Thoracic aorta (tissue), 2 donors: ENCODE measurements at regions not wholly inside any gene's neighbourhood (a gene's known extent, or its start where the extent isn't known, plus 50 kb on each side); places are given as distances from the start of the nearest gene placed in this dataset.

Experiments
- ATAC-seq: fragments of 150-250 bp; one replicate; pipeline ENCODE4 v1.8.0; 2017; ENCODE audit warnings: low read depth; ENCODE audit not compliant: insufficient number of reproducible peaks, low FRiP score
- DNase-seq: peaks from one replicate; pipeline ENCODE4 v3.0.0-alpha.2; 2020; ENCODE audit warnings: low spot score
- H3K27ac ChIP-seq, 2 donors: fragments of 200-600 bp; sonication (generic); 1 replicate in 1 of 2; 2 replicates in 1 of 2; pipeline ENCODE4 v1.5.1; 2016; ENCODE audit warnings: mild to moderate bottlenecking in 2 of 2, moderate library complexity in 2 of 2
- H3K27me3 ChIP-seq: fragments of 200-600 bp; sonication (generic); replicated peaks from 2 replicates; pipeline ENCODE4 v1.6.0; 2016; ENCODE audit warnings: mild to moderate bottlenecking; ENCODE audit not compliant: insufficient read depth
- H3K36me3 ChIP-seq: fragments of 200-600 bp; sonication (generic); one replicate; pipeline ENCODE4 v1.5.1; 2016
- H3K4me1 ChIP-seq, 2 donors: fragments of 200-600 bp; sonication (generic); 1 replicate in 1 of 2; 2 replicates in 1 of 2; pipeline versions ENCODE4 v1.5.1 to v1.6.0; 2016; ENCODE audit warnings: low read depth in 2 of 2, mild to moderate bottlenecking in 1 of 2; ENCODE audit not compliant: control insufficient read depth in 1 of 2
- H3K4me3 ChIP-seq: fragments of 200-600 bp; sonication (generic); 2 replicates; pipeline ENCODE4 v1.5.1; 2016; ENCODE audit warnings: mild to moderate bottlenecking
- H3K9me3 ChIP-seq: fragments of 200-600 bp; sonication (generic); 2 replicates; pipeline ENCODE4 v1.5.1; 2016
- TF ChIP-seq, protein P1 (sequence below): fragments of 200-600 bp; sonication (generic); IDR thresholded peaks from one replicate; pipeline ENCODE4 v1.5.1; 2019; ENCODE audit warnings: antibody characterized with exemption

- Histone ChIP-seq H3K4me1 (peaks cover 0 to 11% of the 10 kb centered on the region in 2 donors), H3K27me3 (no peaks in the 10 kb centered on the region), H3K27ac (no peak overlapping the region), H3K9me3 (no peaks in the 10 kb centered on the region), H3K4me3 (no peak overlapping the region), H3K36me3 (no peaks in the 10 kb centered on the region)
- TF ChIP-seq, protein P1, sequence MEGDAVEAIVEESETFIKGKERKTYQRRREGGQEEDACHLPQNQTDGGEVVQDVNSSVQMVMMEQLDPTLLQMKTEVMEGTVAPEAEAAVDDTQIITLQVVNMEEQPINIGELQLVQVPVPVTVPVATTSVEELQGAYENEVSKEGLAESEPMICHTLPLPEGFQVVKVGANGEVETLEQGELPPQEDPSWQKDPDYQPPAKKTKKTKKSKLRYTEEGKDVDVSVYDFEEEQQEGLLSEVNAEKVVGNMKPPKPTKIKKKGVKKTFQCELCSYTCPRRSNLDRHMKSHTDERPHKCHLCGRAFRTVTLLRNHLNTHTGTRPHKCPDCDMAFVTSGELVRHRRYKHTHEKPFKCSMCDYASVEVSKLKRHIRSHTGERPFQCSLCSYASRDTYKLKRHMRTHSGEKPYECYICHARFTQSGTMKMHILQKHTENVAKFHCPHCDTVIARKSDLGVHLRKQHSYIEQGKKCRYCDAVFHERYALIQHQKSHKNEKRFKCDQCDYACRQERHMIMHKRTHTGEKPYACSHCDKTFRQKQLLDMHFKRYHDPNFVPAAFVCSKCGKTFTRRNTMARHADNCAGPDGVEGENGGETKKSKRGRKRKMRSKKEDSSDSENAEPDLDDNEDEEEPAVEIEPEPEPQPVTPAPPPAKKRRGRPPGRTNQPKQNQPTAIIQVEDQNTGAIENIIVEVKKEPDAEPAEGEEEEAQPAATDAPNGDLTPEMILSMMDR, result no peak
- ATAC-seq, result no peak
- no peak for DNase-seq
Measured at GRCh38 chr9:135279385-135279784, 191.9 kb downstream of the OLFM1 start.

GRCh38 chr9:135279834-135280393 is 192.4 kb downstream of the OLFM1 start:
- ATAC-seq, result no peak
- Histone ChIP-seq H3K4me3 (no peak overlapping the region), H3K4me1 (peaks cover 0 to 11% of the 10 kb centered on the region in 2 donors), H3K27ac (no peak overlapping the region), H3K27me3 (no peaks in the 10 kb centered on the region), H3K36me3 (no peaks in the 10 kb centered on the region), H3K9me3 (no peaks in the 10 kb centered on the region)
- TF ChIP-seq, protein P1, result no peak
- DNase-seq, result no peak

DNA sequence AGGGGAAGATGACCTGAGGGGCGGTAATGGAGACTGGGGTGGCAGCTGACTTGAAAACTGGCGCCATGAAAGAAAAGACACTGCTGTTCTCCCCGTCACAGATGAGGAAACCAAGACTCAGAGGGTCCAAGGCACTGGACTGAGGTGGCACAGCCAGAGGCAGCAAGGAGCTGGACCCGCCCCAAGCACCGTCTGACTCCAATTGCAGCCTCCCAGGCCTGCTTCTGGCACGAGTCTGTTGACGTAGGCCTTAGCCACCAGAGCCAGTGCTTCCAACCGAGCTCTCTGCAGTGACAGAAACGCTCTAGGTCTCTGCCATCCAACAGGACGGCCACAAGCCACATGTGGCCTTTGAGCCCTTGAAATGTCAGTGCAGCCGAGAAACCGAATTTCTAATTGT is 193.2 kb downstream of the OLFM1 start:
- Histone ChIP-seq H3K27me3 (no peaks in the 10 kb centered on the region), H3K36me3 (no peaks in the 10 kb centered on the region), H3K4me3 (no peak overlapping the region), H3K9me3 (no peaks in the 10 kb centered on the region), H3K4me1 (peaks cover 0 to 11% of the 10 kb centered on the region in 2 donors), H3K27ac (no peak overlapping the region)
- ATAC-seq (no peak), DNase-seq (no peak)
- TF ChIP-seq, protein P1, result no peak

DNA sequence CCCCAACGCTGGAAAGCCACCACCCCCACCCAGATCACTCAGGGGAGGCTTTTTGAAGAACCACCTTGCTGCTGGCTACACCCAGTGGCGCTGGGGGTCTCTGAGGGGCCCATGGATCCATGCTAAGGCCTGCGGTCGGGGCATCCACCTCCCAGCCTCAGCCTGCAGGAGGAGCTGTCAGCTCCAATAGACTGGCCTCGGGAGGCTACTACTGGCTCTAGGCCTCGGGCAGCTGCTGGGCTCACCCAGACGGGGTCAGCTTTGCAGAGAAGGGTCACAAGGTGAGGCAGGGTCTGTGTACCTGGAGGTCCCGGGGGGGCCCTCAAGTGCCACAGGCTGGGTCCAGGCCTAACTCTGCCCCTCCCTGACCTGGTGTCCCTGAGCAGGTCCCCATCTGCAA is 193.7 kb downstream of the OLFM1 start:
- Histone ChIP-seq H3K4me3 (no peak overlapping the region), H3K27ac (no peak overlapping the region), H3K27me3 (no peaks in the 10 kb centered on the region), H3K36me3 (no peaks in the 10 kb centered on the region), H3K9me3 (no peaks in the 10 kb centered on the region), H3K4me1 (peaks cover 0 to 11% of the 10 kb centered on the region in 2 donors)
- DNase-seq (no peak), ATAC-seq (no peak)
- TF ChIP-seq, protein P1, result no peak

- Histone ChIP-seq H3K9me3 (no peaks in the 10 kb centered on the region), H3K4me3 (no peak overlapping the region), H3K36me3 (no peaks in the 10 kb centered on the region), H3K27ac (no peak overlapping the region), H3K4me1 (peaks cover 0 to 11% of the 10 kb centered on the region in 2 donors), H3K27me3 (no peaks in the 10 kb centered on the region)
- ATAC-seq (no peak), DNase-seq (no peak)
- TF ChIP-seq, protein P1, result no peak
Measured at GRCh38 chr9:135281791-135282737, 194.6 kb downstream of the OLFM1 start.
